ENCODE measurements at regions not wholly inside any gene's neighbourhood (a gene's known extent, or its start where the extent isn't known, plus 50 kb on each side); places are given as distances from the start of the nearest gene placed in this dataset.
"Not testable (repeated sequence)": the region's sequence is repeated elsewhere in the genome, so short reads cannot be mapped to it uniquely, and the experiment has no call there.

DNA sequence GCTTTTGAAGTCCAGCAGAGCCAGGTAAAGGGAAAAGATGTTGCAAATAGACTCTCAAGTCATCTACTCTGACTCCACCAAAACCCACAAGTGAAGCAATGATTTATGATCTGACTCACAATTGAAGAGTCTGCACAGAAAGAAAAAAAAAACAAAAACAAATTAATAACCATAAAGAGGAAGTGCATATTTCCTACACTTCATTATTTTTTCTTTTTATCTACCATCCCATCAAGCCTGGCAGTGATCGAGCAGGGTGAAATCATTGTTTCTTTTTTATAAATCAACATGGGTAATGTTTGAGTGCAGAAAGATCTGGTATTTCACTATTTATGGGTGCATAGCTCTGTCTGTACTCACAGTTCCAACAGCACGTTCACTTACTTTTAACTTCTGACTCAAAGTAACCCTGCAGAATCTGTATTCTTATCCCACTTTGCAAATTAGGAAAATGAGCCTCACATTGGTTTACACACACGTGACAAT is 829.0 kb downstream of the TNS3 start:
- no peak overlapping the region for H3K4me3 ChIP-seq
- H3K4me1 ChIP-seq: peaks cover 0 to 17% (median 7%) of the 10 kb centered on the region in 9 donors
- H3K27me3 ChIP-seq: no peaks in the 10 kb centered on the region
- DNase-seq (no peak), ATAC-seq (peak in 1 of 8 donors; percentile 53)
- intact Hi-C loops (cut with DNase I): loop anchor here in 1 of 10 donors (10.0 kb wide), 1 partner anchor 332 kb away; no protein-coding TSS in a partner anchor
- H3K36me3 ChIP-seq: no peaks in the 10 kb centered on the region
- 58 to 70% methylated on average over 3 of the region's 3 CpGs for WGBS, 2 donors
- no peaks in the 10 kb centered on the region for H3K9me3 ChIP-seq
- TF ChIP-seq, protein P1, sequence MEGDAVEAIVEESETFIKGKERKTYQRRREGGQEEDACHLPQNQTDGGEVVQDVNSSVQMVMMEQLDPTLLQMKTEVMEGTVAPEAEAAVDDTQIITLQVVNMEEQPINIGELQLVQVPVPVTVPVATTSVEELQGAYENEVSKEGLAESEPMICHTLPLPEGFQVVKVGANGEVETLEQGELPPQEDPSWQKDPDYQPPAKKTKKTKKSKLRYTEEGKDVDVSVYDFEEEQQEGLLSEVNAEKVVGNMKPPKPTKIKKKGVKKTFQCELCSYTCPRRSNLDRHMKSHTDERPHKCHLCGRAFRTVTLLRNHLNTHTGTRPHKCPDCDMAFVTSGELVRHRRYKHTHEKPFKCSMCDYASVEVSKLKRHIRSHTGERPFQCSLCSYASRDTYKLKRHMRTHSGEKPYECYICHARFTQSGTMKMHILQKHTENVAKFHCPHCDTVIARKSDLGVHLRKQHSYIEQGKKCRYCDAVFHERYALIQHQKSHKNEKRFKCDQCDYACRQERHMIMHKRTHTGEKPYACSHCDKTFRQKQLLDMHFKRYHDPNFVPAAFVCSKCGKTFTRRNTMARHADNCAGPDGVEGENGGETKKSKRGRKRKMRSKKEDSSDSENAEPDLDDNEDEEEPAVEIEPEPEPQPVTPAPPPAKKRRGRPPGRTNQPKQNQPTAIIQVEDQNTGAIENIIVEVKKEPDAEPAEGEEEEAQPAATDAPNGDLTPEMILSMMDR (IDR thresholded peaks at IDR 0.05): no peak
- no peak overlapping the region for H3K27ac ChIP-seq

DNA sequence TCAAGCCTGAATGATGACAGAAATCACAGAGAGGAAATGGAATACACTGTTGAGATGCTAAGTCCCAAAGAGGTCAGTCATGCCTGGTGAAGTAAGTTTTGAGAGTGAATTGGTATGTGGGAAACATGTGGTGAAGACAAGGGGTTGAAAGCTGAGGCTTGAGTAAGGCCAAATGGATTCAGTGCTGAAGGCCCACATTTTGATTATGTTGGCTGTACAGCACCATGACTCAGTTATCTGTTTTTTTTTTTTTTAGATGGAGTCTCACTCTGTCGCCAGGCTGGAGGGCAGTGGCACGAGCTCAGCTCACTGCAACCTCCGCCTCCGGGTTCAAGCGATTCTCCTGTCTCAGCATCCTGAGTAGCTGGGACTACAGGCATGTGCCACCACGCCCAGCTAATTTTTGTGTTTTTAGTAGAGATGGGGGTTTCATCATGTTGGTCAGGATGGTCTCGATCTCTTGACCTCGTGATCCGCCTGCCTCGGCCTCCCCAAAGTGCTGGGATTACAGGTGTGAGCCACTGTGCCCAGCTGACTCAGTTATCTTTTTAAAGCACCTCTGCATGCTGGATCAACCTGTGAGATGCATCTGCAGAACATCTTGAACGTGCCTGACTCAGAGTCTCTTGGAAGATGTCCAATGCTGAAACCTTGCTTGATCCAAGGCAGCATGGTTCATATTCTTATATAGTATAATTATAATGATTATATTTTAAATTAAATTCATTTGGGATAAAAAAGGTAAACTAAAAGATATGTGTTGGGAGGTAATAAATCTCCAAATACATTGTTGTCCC is 829.8 kb downstream of the TNS3 start:
- peak in 7 of 8 donors; percentile 34 to 84 (median 59) for ATAC-seq
- intact Hi-C loops (cut with DNase I): loop anchor here in 1 of 10 donors (10.0 kb wide), 1 partner anchor 333 kb away; no protein-coding TSS in a partner anchor
- not testable (repeated sequence) for DNase-seq, H3K27ac ChIP-seq, H3K27me3 ChIP-seq, H3K9me3 ChIP-seq, H3K4me3 ChIP-seq, H3K36me3 ChIP-seq
- peaks cover 0 to 17% (median 7%) of the 10 kb centered on the region in 9 donors for H3K4me1 ChIP-seq
- 79 to 90% methylated on average over 11 of the region's 11 CpGs for WGBS, 2 donors

DNA sequence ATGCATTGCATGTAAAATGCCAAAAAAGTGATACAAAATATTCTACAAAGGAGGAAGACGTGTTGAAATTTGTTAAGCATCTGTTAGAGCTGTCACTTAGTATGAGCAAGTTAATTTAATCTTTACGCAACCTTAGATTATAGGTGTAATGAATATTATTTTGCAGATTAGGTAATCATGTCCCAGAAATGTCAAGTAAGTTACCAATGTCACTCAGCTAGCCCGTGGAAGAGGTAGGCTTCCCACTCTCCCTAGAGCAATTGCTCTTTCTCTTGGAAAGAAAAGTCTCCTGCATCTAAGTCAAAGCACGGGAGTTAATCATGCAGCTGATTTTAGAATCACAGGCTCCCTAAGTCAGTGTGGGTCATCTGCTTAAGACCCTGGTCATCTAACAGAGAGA is 830.4 kb upstream of the IGFBP3 start:
- ATAC-seq (no peak), DNase-seq (no peak)
- H3K4me3 ChIP-seq: no peak overlapping the region
- H3K36me3 ChIP-seq: no peaks in the 10 kb centered on the region
- peaks cover 0 to 17% (median 7%) of the 10 kb centered on the region in 9 donors for H3K4me1 ChIP-seq
- 90 to 92% methylated on average over 4 of the region's 4 CpGs for WGBS, 2 donors
- no peak overlapping the region for H3K27ac ChIP-seq
- H3K9me3 ChIP-seq: no peaks in the 10 kb centered on the region
- TF ChIP-seq, protein P1 (IDR thresholded peaks at IDR 0.05): no peak
- intact Hi-C loops (cut with DNase I): loop anchor here in 1 of 10 donors (10.0 kb wide), 1 partner anchor 333 kb away; no protein-coding TSS in a partner anchor
- no peaks in the 10 kb centered on the region for H3K27me3 ChIP-seq

DNA sequence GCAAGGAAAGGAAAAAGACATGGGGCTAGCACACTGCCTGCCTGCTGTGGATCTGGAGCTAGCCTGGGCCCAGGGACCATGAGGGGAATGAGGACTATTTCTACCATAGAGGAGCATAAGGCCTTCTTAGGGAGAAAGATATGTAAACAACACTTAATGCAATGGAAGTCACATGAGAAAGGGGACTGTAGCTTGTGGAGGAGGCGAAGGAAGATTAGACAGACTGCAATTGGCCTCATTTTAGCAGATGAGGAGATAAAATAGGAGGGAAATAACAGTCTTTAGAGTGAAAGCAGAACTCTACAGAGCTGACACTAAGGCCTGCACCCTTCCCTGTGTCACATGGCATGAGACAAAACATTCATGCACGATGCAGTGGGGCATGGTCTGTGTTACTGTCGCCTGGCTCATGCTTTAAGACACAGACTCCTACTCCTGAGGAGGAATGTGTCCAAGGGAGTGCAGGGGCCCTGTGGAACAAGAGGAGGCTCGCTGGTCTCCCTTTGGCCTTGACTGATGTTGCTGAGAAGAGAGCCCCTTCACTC is 829.3 kb upstream of the IGFBP3 start:
- no peak overlapping the region for H3K27ac ChIP-seq
- WGBS, 2 donors: 81 to 85% methylated on average over 4 of the region's 4 CpGs
- peaks cover 0 to 17% (median 7%) of the 10 kb centered on the region in 9 donors for H3K4me1 ChIP-seq
- intact Hi-C loops (cut with DNase I): loop anchor here in 1 of 10 donors (10.0 kb wide), 1 partner anchor 334 kb away; no protein-coding TSS in a partner anchor
- H3K27me3 ChIP-seq: no peaks in the 10 kb centered on the region
- no peaks in the 10 kb centered on the region for H3K36me3 ChIP-seq
- TF ChIP-seq, protein P1 (IDR thresholded peaks at IDR 0.05): no peak
- no peak for DNase-seq
- no peak for ATAC-seq
- no peak overlapping the region for H3K4me3 ChIP-seq
- no peaks in the 10 kb centered on the region for H3K9me3 ChIP-seq
